A172 (cell line): ENCODE measurements at regions not wholly inside any gene's neighbourhood (a gene's known extent, or its start where the extent isn't known, plus 50 kb on each side); places are given as distances from the start of the nearest gene placed in this dataset.

Experiments used
- DNase-seq: peaks from one replicate; pipeline ENCODE4 v3.0.0-alpha.2; 2015; ENCODE audit warnings: low spot score

- DNase-seq, result no peak
These were observed 85.2 kb upstream of the TMPRSS2 start for GRCh38 chr21:41593051-41593759.

DNA sequence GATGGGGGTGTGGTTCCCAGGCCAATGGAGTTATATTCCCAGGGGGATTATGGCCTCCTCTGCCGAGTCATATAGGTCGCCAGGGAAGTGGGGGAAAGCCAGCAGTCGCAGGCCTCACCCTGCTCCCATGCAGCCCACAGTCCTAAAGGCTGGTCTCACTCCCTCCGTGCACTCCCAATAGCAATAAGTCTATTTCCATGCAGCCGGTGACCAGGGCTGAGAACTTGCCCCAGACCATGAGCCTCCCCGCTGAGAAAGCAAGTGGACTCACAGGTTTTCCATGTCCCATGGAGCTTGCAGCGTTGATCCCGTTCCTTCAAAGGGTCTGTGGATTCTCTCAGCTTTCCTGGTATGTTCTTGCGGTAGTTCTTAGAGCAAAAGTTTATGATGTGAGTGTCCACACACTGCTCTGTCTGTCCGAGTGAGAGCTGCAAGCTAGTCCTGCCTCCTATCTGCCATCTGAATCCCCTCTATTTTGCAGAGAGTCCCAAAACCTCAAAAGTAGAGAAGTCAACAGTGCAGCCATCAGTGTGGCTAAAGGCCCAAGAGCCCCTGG, 81.7 kb upstream of the TMPRSS2 start:
- DNase-seq, result no peak

- DNase-seq, result no peak
These were observed 81.2 kb upstream of the TMPRSS2 start for GRCh38 chr21:41589131-41589530.

DNA sequence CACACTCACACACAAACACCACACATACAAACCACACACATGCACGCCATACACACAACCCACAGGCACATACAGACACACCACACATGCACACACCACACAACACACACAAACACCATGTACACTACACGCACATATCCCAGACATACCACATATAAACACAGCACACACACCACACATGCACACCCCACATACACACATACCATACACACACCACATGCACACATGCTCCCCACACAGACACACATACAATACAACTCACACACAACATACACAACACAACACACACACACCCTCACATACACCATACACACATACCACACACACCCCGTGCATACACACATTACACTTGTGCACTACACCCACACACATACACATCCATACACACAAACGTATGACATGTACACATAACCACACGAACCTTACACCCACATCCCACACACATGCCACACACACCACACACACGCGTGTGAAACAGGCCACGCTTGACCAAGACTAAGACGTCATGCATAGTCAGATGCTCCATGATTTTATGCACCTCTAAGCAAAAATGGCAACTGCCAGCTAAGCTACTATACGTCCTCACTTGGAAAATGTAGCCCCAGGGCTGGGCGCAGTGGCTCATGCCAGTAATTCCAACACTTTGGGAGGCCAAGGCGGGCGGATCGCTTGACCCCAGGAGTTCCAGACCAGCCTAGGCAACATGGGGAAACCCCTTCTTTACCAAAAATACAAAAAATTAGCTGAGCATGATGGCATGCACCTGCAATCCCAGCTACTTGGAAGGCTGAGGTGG, 77.4 kb upstream of the TMPRSS2 start:
- no peak for DNase-seq

GRCh38 chr21:41584603-41585176, 76.7 kb upstream of the TMPRSS2 start:
- no peak for DNase-seq

DNA sequence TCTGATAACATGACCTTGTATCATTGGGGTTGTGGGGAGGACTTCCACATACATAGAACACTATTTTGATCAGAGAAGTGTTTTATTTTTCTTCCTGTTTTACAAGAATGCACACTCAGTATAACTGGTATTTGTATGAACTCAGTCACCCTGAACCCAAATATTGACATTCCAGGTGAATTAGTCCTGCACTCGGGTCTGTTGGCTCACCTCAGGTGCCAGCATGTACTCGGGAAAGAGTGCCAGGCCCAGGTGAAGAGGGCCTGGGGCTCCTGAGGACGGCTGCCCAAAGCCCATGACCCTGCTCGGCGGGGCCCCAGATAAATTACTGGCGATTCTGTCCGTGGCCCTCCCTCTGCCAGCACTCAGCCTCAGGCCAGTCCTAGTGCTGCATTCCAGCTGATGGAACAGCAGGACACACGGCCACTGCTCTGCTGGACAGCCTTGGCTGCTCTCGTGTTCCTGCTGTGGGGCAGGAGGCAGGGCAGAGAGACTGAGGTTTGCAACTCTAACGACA, 75.4 kb upstream of the TMPRSS2 start:
- DNase-seq, result no peak

GRCh38 chr21:41582866-41583265, 74.9 kb upstream of the TMPRSS2 start:
- DNase-seq, result no peak

DNA sequence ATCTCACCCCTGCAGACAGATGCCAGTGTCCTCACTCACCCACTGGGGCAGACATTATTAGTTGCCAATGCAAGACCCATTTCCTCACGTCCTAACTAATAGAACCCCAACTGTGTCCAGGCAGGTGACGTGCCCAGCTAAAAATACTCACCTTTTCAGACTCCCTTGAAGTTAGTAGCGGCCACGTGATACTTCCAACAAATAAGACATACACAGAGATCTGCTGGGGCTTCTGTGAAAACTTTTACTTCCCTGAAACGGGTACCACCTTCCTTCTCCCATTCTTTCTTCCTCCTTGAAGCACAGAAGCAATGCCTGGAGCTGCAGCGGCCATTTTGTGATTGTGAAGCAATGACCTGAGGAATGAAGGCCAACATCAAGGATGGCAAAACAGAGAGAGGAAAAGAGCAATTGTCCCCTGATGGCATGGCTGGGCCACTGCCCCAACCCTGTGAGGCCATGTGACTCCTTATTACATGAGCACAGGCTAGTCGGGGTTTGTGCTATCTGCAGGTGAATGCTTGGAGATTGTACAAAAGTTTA, 74.4 kb upstream of the TMPRSS2 start:
- DNase-seq, result no peak

GRCh38 chr21:41581592-41582228, 73.8 kb upstream of the TMPRSS2 start:
- DNase-seq, result no peak

GRCh38 chr21:41580758-41581554, 73.0 kb upstream of the TMPRSS2 start:
- DNase-seq, result peak; percentile 66

GRCh38 chr21:41579692-41580091, 71.7 kb upstream of the TMPRSS2 start:
- no peak for DNase-seq

DNA sequence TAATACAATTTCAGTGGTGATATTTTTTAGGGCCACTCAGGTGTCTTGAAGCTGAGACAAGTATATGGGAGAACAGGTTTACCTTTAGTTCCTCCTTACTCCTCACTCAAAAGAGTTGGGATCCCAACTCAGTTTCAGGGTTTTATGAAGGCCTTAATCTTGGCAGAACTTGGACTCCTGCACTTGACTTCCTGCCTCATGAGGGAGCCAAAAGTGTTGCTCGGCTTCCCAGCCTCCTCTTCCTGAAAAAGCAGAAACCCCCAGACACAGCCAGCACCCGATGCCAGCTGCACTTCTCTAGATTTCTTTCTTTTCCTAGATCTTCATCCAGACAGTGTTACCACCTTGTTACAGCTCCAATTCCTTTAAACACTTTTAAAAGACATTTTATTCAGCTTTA, 70.8 kb upstream of the TMPRSS2 start:
- DNase-seq, result no peak

- no peak for DNase-seq
These were observed 70.1 kb upstream of the TMPRSS2 start for GRCh38 chr21:41578083-41578482.

DNA sequence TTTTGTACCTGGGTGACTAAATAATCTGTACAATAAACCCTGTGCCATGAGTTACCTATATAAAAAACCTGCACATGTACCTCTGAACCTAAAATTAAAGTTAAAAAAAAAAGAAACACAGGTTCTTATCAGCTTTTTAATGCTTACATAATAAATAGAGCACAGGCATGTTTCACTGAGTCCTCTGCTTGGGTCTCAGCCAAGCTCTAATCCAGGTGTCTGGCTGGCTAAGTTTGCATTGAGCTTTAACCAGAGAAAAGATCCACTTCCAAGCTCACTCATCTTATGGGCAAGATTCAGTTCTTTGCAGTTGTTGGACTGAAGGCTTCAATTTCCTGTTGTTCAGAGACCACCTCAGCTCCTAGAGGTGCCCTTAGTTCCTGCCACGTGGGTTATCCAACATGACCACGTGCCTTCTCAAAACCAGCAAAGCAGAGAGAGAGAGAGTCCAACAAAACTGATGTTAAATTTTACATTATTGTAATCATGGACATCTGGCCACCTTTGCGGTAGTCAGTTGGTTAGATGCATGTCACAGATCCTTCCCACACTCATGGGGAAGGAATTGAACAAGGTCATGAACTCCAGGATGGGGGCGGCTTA, 68.2 kb upstream of the TMPRSS2 start:
- DNase-seq, result no peak

GRCh38 chr21:41573902-41574690, 66.1 kb upstream of the TMPRSS2 start:
- no peak for DNase-seq

GRCh38 chr21:41571938-41572510, 64.1 kb upstream of the TMPRSS2 start:
- no peak for DNase-seq

- DNase-seq, result no peak
These were observed 62.9 kb upstream of the TMPRSS2 start for GRCh38 chr21:41570791-41571355.

DNA sequence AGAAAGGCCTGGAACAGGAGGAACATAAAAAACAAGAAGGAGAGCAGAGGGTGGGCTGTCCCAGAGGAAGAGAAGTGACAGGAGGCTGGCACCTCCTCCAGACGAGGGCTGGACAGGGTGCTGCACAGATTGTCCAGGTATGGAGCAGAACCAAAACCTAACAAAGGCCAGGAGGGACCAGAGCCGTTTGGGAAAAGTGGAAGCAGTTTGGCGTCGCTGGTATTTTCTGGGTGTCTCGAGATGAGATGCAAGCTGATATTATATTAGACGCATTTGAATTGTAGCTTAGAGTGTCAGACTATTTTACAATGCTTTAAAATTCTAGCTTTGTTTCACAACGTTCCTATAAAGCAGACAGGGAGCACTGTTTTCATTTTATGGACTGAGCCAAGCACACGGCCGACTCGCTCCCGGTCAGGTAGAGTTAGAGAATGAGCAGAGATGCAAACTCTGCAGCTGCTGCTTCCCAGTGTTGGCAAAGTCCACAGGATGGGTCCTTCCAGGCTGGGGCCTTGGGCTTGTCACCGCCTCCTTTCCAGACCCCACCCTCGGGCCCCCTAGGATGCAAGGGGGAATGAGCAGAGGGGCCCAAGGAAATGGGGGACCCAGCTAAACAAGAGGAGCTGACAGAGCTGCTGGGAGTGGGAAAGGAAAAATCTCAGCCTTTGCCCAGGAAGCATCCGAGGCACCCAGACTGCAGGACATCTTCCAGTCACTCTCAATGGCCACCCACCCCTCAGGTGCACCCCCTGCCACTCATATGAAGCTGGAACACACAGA, 60.8 kb upstream of the TMPRSS2 start:
- DNase-seq, result no peak
